Motor neuron (in vitro differentiated cells): ENCODE measurements at regions not wholly inside any gene's neighbourhood (a gene's known extent, or its start where the extent isn't known, plus 50 kb on each side); places are given as distances from the start of the nearest gene placed in this dataset.

Source experiments
- ATAC-seq, 8 experiments: fragments of 200-7000 bp; cut with Tn5 transposase; replicated peaks in 6 of 8; 2 replicates each; pipeline ENCODE4 v1.8.0; 2021; ENCODE audit warnings: mild to moderate bottlenecking in 8 of 8, moderate library complexity in 8 of 8
- H3K27ac ChIP-seq, 2 donors: fragments of 250-450 bp; sonication (Bioruptor Pico); 2 replicates each; pipeline ENCODE4 v1.9.0; 2021; ENCODE audit warnings: antibody characterized with exemption in 2 of 2, mild to moderate bottlenecking in 2 of 2, moderate library complexity in 1 of 2
- H3K4me1 ChIP-seq, 2 donors: fragments of 250-450 bp; sonication (Bioruptor Pico); replicated peaks in 1 of 2; 2 replicates each; pipeline ENCODE4 v1.6.1; 2021; ENCODE audit warnings: antibody characterized with exemption in 2 of 2, mild to moderate bottlenecking in 2 of 2, moderate library complexity in 1 of 2
- H3K4me3 ChIP-seq, 5 donors: fragments of 250-450 bp; sonication (Bioruptor Pico); 2 replicates each; pipeline ENCODE4 v1.9.0; 2021; ENCODE audit warnings: antibody characterized with exemption in 5 of 5, mild to moderate bottlenecking in 5 of 5, moderate library complexity in 4 of 5
- WGBS, 10 experiments: fragments of 450-650 bp; shearing (Covaris generic); methylation state at CpG; one replicate each; pipeline ENCODE4 v1.0.0; 2022; 5-methylcytosine and 5-hydroxymethylcytosine counted together
- in situ Hi-C, 9 experiments: fragments of 400-800 bp; cut with MboI; loops; one replicate each; pipeline ENCODE4 v1.15.0; 2021; ENCODE audit warnings: low sequenced_read_pairs in 9 of 9, low pct_unique_long_range_greater_than_20kb in 2 of 9; ENCODE audit not compliant: unreplicated experiment in 9 of 9

DNA sequence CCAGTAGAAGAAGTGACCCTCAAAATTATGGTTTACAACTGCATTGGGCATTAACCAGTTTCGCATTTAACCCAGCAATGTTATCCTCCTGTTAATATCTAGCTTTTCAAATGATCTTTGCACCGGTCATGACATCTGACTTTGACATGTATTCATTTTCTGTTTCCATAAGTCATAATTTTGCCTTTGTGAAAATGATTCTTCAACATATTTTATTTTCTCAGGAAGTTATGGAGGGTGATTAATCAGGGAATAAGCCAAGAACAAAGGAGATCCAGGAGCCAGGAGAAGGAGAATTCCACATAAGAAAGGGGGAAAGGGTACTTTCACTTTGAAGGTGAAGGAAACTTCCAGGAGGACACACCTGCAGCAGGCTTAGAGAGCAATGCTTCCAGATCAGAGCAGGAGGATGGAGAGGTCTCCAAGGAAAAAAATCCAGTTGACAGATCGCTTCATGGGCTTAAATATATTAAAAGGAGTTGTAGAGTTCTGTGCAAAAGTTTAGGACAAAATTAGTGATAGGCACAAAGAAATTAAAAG is 92.1 kb upstream of the FAM3C start:
- no peaks in the 10 kb centered on the region for H3K4me1 ChIP-seq
- H3K27ac ChIP-seq: no peak overlapping the region
- H3K4me3 ChIP-seq: no peak overlapping the region
- in situ Hi-C loops: no loop called here
- no peak for ATAC-seq
- 57 to 100% (median 96%) methylated on average over 2 to 3 of the region's 3 CpGs; no CpG with 5 or more reads in 2 of the 10 experiments for WGBS, 10 experiments

DNA sequence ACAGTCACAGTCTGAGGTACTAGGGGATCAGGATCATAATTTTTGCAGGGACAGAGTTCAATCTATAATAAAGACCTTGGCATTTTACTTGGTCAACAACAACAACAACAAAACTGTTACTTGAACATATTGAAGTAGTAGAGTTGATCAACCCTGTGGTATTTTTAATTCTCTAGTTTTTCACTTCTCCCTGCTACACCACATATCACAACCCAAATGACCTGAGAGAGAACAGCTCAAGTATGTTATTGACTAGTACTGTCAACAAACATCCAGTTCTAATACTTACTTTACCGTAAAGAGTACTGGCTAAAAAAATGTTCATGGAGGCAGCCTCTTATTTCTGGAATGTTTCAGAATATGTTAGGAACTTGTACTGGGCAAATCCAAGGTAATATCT is 90.5 kb upstream of the FAM3C start:
- no peak for ATAC-seq

DNA sequence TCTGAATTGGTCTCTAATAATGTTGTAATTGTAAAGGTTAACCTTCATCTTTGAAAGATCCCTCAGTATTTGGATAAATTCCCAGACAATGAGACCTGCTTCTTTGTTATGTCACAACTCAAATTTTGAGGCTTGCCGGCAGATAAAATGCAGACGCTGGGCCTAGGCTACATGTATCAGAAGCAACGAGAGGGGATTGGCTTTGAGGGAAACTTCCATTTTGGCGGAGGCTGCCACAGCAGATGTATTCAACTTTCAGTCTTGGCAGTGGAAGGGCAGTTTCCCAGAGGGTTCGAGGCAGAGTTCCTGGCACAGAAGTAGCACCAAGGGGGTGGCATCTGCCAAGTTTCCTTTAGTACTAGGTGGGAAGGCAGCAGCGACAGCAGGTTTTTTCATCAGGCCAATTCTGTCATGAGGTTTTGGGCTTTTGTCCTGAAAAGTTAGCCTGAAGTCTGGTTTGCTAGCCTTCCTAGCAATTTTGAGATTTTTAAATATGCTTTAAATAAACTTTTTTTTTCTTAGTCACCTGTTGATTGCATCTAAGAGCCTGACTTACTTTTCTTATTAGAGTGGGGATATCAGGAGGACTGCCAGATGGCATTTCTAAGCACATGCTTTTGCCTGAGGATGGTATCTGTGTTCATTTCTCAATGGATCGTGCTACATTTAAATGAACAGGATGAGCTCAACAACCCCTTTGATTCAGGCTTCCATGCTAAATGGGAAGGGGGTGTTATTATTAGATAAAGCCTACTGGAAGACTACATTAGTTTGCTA is 89.5 kb upstream of the FAM3C start:
- peak in 1 of 8 experiments; percentile 28 for ATAC-seq
- Histone ChIP-seq H3K4me3 (no peak overlapping the region), H3K27ac (no peak overlapping the region), H3K4me1 (peaks cover 2 to 4% of the 10 kb centered on the region in 2 donors)
- WGBS, 10 experiments: 16 to 100% (median 80%) methylated on average over 1 to 6 of the region's 7 CpGs; no CpG with 5 or more reads in 1 of the 10 experiments
- in situ Hi-C loops: no loop called here

More for the DNA sequence above, 90.5 kb upstream of the FAM3C start:
- in situ Hi-C loops: no loop called here
- no peak overlapping the region for H3K4me3 ChIP-seq
- H3K4me1 ChIP-seq: no peaks in the 10 kb centered on the region
- H3K27ac ChIP-seq: no peak overlapping the region
- WGBS, 10 experiments: 22 to 100% (median 92%) methylated on average over 1 of the region's 1 CpG; no CpG with 5 or more reads in 3 of the 10 experiments

DNA sequence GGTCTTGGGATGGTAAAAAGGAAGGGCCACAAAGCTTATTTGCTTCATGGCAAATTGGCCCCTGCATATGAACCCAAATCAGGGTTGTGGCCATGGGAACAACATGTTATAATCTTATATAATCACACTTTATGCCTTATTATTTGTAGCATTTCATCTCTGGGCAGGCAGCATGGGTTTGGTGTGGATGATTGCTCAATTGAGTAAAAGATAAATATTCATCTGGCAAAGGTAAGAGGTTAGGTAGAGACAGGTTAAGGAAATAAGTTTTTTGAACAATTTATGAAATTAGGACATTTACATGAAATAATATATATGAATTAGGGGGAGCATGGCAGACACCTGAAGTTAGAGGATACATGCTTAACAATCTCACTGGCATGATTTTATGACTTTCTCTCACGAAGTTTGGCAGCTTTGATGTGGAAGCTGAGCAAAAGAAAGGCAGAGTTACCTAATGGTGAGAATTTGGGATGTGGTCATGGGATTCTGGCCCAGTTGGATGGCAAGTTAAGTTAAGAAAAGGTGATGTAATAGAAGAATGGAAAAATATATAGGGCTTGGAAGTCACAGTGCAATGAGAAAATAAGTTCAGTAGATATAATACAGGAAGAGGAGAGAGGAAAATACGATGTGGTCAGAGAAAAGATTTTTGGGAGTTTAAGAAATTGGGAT is 88.1 kb upstream of the FAM3C start:
- WGBS, 10 experiments: 67 to 94% (median 86%) methylated on average over 1 to 2 of the region's 2 CpGs
- ATAC-seq: no peak
- in situ Hi-C loops: no loop called here

DNA sequence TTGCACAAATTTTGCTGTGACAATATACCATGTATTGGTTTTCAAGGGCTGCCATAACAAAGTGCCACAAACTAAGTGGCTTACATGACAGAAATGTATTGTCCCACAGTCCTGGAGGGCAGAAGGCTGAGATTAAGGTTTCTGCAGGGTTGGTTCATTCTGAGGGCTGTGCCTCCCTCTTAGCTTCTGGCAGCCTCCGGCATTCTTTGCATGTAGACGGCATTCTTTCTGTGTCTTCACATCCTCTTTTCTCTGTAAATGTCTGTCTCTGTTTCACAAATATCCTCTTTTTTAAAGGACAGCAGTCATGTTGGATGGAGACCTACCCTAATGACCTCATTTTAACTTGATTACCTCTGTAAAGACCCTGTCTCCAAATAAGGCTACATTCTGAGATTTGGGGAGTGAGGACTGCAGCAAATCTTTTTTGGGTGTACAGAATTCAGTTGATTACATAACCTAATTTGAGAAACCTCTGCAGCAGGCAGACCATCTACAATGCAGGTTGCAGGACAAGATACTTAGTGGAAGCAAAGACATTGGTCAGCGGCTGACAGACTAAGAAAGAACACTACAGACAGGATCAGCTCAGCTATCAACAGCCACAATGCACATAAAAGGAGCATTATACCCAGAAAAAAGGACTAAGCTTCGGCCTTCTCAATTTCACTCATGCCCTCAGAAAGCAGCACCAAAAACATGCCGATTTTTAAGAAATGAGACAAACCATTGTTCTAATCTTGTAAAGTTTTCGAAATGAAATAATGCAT is 84.6 kb upstream of the FAM3C start:
- Histone ChIP-seq H3K27ac (no peak overlapping the region), H3K4me1 (peaks cover 9 to 11% of the 10 kb centered on the region in 2 donors), H3K4me3 (no peak overlapping the region)
- in situ Hi-C loops: no loop called here
- ATAC-seq: peak in 2 of 8 experiments; percentile 50 to 68
- 12 to 83% (median 62%) methylated on average over 2 to 6 of the region's 6 CpGs for WGBS, 10 experiments

More for the DNA sequence above, 88.1 kb upstream of the FAM3C start:
- Histone ChIP-seq H3K27ac (no peak overlapping the region), H3K4me1 (peaks cover 9 to 11% of the 10 kb centered on the region in 2 donors), H3K4me3 (no peak overlapping the region)

DNA sequence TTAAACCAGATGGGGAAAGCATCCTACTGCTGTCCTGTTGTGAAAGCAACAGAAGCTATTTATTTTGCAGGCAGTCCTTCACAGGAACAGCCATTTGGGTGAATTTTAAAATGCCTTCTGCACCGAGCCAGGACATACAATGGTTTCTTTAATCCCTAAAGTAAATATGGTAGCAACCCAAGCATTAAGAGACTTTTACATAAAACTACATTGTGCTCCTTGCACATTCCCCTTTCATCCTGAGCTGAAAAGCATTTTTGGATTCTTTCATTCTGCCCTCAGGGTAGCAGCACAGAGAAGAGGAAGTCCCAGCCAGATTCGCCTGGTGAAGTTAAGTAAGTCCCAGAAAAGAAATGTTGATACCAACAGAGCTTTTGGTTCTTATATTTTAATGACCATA is 84.0 kb upstream of the FAM3C start:
- peak in 3 of 8 experiments; percentile 41 to 98 (median 43) for ATAC-seq
- H3K27ac ChIP-seq: no peak overlapping the region

DNA sequence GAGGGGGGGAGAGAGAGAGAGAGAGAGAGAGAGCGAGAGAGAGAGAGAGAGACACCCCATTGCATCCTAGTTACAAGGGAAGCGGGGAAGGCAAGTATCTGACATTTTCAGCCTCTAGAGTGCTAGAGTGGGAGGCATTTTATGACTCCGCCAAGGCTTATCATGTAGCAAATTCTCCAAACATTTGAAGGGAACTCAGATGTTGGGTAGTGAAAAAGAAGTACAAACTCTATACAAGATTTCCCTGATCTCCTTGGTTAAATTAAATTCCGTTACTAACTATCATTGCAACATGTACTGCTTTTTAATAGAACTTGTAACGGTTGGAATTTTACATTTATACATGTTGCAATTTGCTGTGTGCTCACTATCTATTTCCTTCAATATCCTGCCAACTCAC is 83.4 kb upstream of the FAM3C start:
- in situ Hi-C loops: no loop called here
- H3K4me1 ChIP-seq: peaks cover 9 to 11% of the 10 kb centered on the region in 2 donors
- no peak for ATAC-seq
- H3K4me3 ChIP-seq: no peak overlapping the region
- H3K27ac ChIP-seq: no peak overlapping the region
- 15 to 100% (median 57%) methylated on average over 1 to 3 of the region's 5 CpGs; no CpG with 5 or more reads in 2 of the 10 experiments for WGBS, 10 experiments

More for the DNA sequence above, 84.0 kb upstream of the FAM3C start:
- Histone ChIP-seq H3K4me1 (peaks cover 9 to 11% of the 10 kb centered on the region in 2 donors), H3K4me3 (no peak overlapping the region)
- 0 to 63% (median 29%) methylated on average over 1 to 2 of the region's 2 CpGs; no CpG with 5 or more reads in 2 of the 10 experiments for WGBS, 10 experiments
- in situ Hi-C loops: no loop called here

DNA sequence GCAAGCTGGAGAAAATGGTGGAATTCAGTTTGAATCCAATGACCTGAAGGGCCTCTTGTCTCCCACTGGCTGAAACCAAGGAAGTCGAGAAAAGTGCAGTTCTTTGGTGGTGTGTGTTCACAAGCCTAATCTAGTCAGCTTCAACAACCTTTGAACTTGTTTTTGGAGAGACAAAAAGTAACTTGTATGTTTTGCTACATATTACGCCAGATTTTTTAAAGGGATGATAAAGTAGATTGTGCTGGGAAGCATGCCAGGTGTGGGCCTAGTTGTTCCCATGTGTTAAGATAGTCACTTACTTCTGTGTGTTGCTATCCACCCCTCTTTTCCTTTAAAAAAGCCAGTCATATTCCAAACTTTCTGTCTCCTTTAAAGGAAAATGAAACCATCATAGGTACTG is 79.7 kb upstream of the FAM3C start:
- H3K4me1 ChIP-seq: peaks cover 9 to 14% of the 10 kb centered on the region in 2 donors
- no peak overlapping the region for H3K4me3 ChIP-seq
- WGBS, 10 experiments: 42 to 100% (median 100%) methylated on average over 1 to 2 of the region's 2 CpGs
- H3K27ac ChIP-seq: no peak overlapping the region
- ATAC-seq: no peak
- in situ Hi-C loops: no loop called here

DNA sequence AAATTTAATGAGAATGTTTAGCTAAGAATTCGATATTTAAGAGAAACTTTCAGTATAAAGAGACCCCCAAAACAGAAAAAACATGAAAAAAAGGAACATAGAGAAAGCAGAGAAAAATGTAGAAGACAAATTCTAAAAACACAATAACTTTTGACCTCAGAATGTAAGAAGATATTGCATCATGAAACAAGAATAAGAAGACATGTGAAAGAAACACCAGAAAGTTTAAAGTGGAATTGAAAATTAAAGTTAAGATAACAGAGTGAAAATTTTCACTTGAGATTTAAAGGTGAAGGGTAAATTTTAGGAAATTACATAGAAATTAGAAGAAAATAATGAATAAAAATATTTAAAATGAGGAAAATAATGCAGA is 78.2 kb upstream of the FAM3C start:
- WGBS, 10 experiments: 47 to 100% (median 82%) methylated on average over 1 of the region's 1 CpG
- in situ Hi-C loops: no loop called here
- H3K4me1 ChIP-seq: peaks cover 0 to 5% of the 10 kb centered on the region in 2 donors
- H3K27ac ChIP-seq: no peak overlapping the region
- no peak overlapping the region for H3K4me3 ChIP-seq
- no peak for ATAC-seq

DNA sequence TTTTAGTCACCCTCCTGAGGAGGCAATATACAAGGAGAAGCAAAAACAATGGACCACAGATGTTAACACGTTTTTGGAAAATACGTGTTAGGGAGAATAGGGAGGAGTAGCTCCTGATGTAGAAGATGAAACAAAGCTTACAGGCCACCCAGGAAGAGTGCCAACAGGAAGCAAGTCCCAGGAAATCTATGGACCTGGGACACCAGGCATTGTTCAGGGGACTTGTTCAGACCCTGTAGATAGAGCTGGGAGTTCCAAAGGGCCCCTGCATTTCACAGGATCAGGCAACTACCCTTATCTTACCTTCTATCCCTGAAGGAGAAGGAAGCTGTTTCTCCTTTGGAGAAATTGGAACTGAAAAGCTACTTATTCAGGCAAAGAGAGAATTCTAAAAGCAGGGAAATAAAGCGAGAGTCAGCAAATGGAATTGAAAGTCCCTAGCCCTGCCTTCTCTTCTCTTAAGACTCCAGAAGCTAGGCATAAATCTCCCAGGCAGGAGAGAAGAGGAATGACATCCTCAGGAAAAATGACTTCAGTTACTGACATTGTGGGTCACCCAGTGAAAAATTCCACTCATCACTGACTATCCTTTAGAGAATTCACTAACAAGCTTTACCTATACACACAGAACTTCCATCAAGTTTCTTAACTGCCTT is 77.7 kb upstream of the FAM3C start:
- no peak overlapping the region for H3K27ac ChIP-seq
- H3K4me3 ChIP-seq: no peak overlapping the region
- H3K4me1 ChIP-seq: peaks cover 0 to 5% of the 10 kb centered on the region in 2 donors
- no peak for ATAC-seq
- in situ Hi-C loops: no loop called here
- 0 to 100% (median 54%) methylated on average over 1 to 3 of the region's 3 CpGs; no CpG with 5 or more reads in 2 of the 10 experiments for WGBS, 10 experiments

DNA sequence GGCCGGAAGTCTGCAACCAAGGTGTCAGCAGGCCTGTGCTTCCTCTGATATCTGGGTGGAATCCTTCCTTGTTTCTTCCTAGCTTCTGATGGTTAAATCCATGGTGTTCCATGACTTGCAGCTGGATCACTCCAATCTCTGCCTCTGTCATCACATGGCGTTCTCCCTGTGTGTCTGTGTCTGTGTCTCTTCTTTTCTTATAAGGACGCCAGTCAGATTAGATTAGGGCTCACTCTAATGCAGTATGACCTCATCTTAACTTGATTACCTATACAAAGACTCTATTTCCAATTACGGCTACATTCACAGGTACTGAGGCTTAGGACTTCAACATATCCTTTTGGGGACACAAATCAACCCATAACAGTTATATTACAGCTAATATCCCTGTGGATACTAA is 70.3 kb upstream of the FAM3C start:
- in situ Hi-C loops: no loop called here
- no peaks in the 10 kb centered on the region for H3K4me1 ChIP-seq
- peak in 1 of 8 experiments; percentile 44 for ATAC-seq
- H3K4me3 ChIP-seq: no peak overlapping the region
- no peak overlapping the region for H3K27ac ChIP-seq
- WGBS, 10 experiments: 40 to 100% (median 86%) methylated on average over 1 to 4 of the region's 4 CpGs; no CpG with 5 or more reads in 3 of the 10 experiments

DNA sequence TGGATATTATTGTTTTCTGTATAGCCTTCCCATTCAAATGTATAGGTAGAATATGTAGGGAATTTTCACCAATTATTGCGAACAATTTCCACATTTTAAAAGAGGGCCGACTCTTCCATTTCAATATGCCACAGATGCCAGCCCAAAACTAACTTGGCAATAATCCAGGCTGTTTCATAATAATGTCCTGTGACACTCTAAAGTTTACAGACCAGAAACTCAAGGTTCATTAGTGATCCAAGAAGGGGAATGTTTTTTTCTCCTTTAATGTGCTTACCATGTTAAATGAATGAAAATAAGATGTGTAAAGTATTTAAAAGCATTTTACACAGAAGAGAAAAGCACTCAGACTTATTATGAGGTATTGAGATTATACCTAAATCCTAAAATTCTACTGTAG is 63.0 kb upstream of the FAM3C start:
- in situ Hi-C loops: no loop called here
- no peaks in the 10 kb centered on the region for H3K4me1 ChIP-seq
- 33 to 100% (median 92%) methylated on average over 1 to 2 of the region's 2 CpGs; no CpG with 5 or more reads in 1 of the 10 experiments for WGBS, 10 experiments
- no peak for ATAC-seq
- H3K27ac ChIP-seq: no peak overlapping the region
- H3K4me3 ChIP-seq: no peak overlapping the region
